GM19351 (cell line): ENCODE measurements at regions not wholly inside any gene's neighbourhood (a gene's known extent, or its start where the extent isn't known, plus 50 kb on each side); places are given as distances from the start of the nearest gene placed in this dataset.
"Not testable (repeated sequence)": the region's sequence is repeated elsewhere in the genome, so short reads cannot be mapped to it uniquely, and the experiment has no call there.

Experiments used
- ATAC-seq: cut with Tn5 transposase; IDR thresholded peaks from one replicate; pipeline ENCODE4 v1.9.1; 2021; ENCODE audit warnings: mild to moderate bottlenecking, moderate library complexity; ENCODE audit not compliant: unreplicated experiment

GRCh38 chr1:25134801-25135461 is 97.4 kb downstream of the SYF2 start:
- ATAC-seq: no peak

- ATAC-seq: no peak
Observed at GRCh38 chr1:25134307-25134706, 98.0 kb downstream of the SYF2 start.

DNA sequence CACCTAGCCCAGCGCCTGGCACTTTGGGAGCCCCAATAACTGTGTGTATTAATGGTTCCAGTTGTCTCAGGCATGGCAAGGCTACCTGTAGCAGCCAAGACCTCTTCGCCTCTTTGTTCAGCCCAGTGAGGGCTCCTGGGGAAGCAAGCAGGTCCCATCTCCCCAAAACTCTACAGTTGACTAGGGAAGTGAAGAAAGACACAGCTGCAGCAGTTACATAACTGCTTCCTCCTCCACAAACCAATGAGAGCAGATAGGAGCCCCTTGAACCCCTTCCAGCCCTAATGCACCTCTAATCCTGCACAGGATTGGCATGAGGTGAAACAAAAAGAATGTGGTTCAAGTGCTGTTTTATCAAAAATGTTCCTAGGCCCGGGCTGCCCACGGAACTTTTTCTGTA is 100.5 kb downstream of the SYF2 start:
- no peak for ATAC-seq

GRCh38 chr1:25130895-25131294 is 101.4 kb downstream of the SYF2 start:
- ATAC-seq: no peak

- no peak for ATAC-seq
Observed at GRCh38 chr1:25129380-25129779, 102.9 kb downstream of the SYF2 start.

GRCh38 chr1:25128121-25128621 is 104.1 kb downstream of the SYF2 start:
- peak; percentile 73 for ATAC-seq

- no peak for ATAC-seq
Observed at GRCh38 chr1:25126562-25126961, 105.7 kb downstream of the SYF2 start.

GRCh38 chr1:25123551-25123950 is 108.8 kb downstream of the SYF2 start:
- ATAC-seq: no peak

GRCh38 chr1:25122747-25123146 is 109.6 kb downstream of the SYF2 start:
- ATAC-seq: no peak

- ATAC-seq: no peak
Observed at GRCh38 chr1:25120281-25120680, 112.0 kb downstream of the SYF2 start.

- no peak for ATAC-seq
Observed at GRCh38 chr1:25118546-25118945, 113.8 kb downstream of the SYF2 start.

GRCh38 chr1:25117233-25117823 is 115.0 kb downstream of the SYF2 start:
- no peak for ATAC-seq

DNA sequence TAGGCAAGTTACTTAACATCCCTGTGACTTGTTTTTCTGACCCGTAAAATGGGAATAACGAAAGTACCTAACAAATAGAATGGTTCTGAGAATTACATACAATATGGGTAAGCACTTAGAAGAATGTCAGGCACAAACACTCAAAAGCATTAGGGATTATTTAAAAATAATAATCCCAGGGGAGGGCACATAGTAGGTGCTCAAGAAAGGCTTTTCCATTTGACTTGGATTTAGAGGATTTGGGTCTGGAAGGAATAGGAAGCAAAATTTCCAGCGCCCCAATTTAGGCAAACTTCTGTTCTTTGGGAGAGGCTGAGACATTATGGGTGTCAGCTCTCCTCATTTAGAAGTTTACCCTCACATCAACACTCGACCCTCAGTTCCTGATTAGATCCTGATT is 115.5 kb downstream of the SYF2 start:
- no peak for ATAC-seq

DNA sequence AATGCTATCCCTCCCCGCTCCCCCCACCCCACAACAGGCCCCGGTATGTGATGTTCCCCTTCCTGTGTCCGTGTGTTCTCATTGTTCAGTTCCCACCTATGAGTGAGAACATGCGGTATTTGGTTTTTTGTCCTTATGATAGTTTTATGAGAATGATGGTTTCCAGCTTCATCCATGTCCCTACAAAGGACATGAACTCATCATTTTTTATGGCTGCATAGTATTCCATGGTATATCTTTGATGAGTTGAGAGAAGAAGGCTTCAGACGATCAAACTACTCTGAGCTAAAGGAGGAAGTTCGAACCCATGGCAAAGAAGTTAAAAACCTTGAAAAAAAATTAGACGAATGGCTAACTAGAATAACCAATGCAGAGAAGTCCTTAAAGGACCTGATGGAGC is 116.2 kb downstream of the SYF2 start:
- not testable (repeated sequence) for ATAC-seq

GRCh38 chr1:25113731-25114130 is 118.6 kb downstream of the SYF2 start:
- ATAC-seq: no peak

DNA sequence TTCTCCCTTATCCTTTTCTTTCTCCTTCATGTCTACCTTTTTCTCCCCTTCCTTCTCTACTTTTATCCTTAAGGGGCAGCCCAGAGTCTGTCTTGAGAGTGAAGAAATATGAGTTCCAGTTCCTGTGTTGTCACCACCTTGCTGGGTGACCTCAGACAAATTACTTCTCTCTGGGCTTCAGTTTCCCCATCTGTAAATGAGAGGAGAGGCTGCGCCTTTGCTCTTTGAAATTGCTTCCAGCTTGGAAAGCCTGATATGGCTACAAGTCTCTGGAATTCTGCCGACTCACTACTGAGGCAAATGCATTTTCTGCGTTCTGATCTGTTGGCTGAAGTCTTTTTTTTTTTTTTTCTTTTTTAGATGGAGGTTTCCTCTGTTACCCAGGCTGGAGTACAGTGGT is 119.2 kb downstream of the SYF2 start:
- ATAC-seq: no peak

GRCh38 chr1:25112400-25112799 is 119.9 kb downstream of the SYF2 start:
- ATAC-seq: no peak

DNA sequence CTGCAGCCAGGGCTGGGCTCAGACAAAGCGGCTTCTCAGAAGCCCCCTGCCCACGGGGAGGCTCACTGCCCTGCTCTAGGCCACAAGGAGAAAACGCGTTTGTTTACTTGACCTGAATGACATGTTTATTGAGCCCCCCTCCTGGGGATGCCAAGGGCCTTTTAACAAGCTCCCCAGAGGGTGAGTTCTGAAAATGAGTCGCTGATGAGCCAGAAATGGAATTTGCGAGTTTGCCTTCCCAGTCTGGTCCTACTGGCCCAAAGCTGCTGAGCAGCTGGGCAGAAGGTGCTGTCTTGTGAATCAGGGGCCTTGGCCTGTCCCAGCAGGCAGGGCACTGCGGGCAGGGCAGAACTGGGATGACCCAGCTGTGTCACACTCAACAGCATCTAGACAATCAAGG is 120.6 kb downstream of the SYF2 start:
- no peak for ATAC-seq

DNA sequence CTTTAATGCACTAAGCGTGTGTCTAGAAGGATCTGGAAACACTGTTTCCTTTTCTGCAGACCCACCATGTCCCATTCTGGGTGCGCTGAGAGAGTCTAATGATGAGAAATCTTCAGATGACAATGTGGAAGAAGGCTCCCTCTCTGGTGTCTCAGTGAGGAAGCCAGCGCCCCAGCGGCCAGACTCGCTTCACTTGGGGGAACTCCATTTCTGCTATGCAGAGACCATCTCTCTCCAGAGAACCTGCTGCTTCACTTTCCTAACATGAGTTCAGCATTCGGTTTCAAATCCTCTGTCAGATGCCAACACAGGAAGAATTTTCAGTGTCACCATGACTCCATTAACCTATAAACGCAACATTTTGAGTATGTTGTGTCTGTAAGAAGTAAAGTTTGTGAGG is 121.8 kb downstream of the SYF2 start:
- no peak for ATAC-seq

- no peak for ATAC-seq
Observed at GRCh38 chr1:25110036-25110435, 122.3 kb downstream of the SYF2 start.

DNA sequence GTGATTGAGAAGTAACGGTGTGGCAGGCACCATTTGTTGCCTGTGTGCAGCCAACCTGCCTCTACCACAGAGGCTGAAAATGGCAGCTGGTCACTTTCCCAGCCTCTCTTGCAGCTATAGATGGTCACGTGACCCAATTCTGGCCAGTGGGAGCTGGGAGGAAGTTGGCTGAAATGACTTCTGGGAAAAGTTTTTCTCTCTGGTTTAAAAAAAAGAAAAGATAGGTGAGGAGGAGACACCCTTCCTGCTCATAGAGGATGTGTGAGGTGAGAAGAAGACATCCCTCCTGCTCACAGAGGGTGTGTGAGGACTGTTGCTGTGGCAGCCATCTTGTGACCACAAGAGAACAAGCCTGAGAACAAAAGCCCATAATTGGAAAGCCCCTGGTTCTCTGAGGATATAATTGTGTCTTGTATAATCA is 122.8 kb downstream of the SYF2 start:
- ATAC-seq: no peak

DNA sequence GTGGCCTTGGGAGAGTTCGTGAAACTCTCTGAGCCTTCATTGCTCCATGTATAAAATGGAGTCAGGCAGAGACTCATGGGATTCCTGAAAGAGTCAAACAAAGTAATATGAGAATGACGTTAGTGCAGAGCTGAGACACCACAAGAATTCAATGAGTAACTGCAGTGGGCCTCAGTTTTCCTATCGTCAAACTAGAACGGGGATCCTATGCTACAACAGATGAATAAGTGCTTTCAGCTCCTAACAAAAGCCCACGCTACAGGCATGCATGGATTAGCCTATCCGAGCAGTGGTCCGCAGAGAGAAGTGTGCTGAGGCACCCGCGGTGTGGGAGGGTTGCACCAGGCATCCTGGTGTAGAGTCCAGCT is 124.7 kb downstream of the SYF2 start:
- no peak for ATAC-seq
